Neuron (in vitro differentiated cells): ENCODE measurements at regions not wholly inside any gene's neighbourhood (a gene's known extent, or its start where the extent isn't known, plus 50 kb on each side); places are given as distances from the start of the nearest gene placed in this dataset.
A peak's percentile ranks its signal among the peaks of the same experiment; 100 is the strongest.

Experiments used
- H2AFZ ChIP-seq: one replicate; pipeline ENCODE4 v1.6.1; 2013; ENCODE audit warnings: low read depth, mild to moderate bottlenecking, inconsistent platforms, low read length, moderate library complexity
- H3K27me3 ChIP-seq: one replicate; pipeline ENCODE4 v1.6.1; 2013; ENCODE audit warnings: low read length; ENCODE audit not compliant: insufficient read depth
- H3K36me3 ChIP-seq: one replicate; pipeline ENCODE4 v1.6.1; 2013; ENCODE audit warnings: low read length; ENCODE audit not compliant: insufficient read depth
- H3K4me1 ChIP-seq: one replicate; pipeline ENCODE4 v1.6.1; 2013; ENCODE audit warnings: low read length; ENCODE audit not compliant: insufficient read depth
- H3K4me3 ChIP-seq: 2 replicates; pipeline ENCODE4 v1.5.1; 2013; ENCODE audit warnings: mild to moderate bottlenecking, low read length, moderate library complexity
- H3K9me3 ChIP-seq: one replicate; pipeline ENCODE4 v1.6.1; 2013; ENCODE audit warnings: low read length

GRCh38 chr19:56927294-56927693, 86.8 kb upstream of the PEG3 start:
- H3K36me3 ChIP-seq: no peaks in the 10 kb centered on the region
- peaks cover 12% of the 10 kb centered on the region for H3K4me1 ChIP-seq
- H3K4me3 ChIP-seq: no peak overlapping the region
- peaks cover 13% of the 10 kb centered on the region for H3K9me3 ChIP-seq
- H3K27me3 ChIP-seq: peaks cover 7% of the 10 kb centered on the region
- no peak overlapping the region for H2AFZ ChIP-seq

GRCh38 chr19:56927791-56928207, 87.3 kb upstream of the PEG3 start:
- Histone ChIP-seq H2AFZ (no peak overlapping the region), H3K27me3 (peaks cover 7% of the 10 kb centered on the region), H3K9me3 (peaks cover 13% of the 10 kb centered on the region), H3K4me3 (no peak overlapping the region), H3K4me1 (peaks cover 17% of the 10 kb centered on the region), H3K36me3 (no peaks in the 10 kb centered on the region)

GRCh38 chr19:56930647-56931535, 90.4 kb upstream of the PEG3 start:
- Histone ChIP-seq H3K27me3 (no peaks in the 10 kb centered on the region), H2AFZ (no peak overlapping the region), H3K4me1 (peaks cover 30% of the 10 kb centered on the region), H3K36me3 (no peaks in the 10 kb centered on the region), H3K9me3 (no peaks in the 10 kb centered on the region), H3K4me3 (no peak overlapping the region)

DNA sequence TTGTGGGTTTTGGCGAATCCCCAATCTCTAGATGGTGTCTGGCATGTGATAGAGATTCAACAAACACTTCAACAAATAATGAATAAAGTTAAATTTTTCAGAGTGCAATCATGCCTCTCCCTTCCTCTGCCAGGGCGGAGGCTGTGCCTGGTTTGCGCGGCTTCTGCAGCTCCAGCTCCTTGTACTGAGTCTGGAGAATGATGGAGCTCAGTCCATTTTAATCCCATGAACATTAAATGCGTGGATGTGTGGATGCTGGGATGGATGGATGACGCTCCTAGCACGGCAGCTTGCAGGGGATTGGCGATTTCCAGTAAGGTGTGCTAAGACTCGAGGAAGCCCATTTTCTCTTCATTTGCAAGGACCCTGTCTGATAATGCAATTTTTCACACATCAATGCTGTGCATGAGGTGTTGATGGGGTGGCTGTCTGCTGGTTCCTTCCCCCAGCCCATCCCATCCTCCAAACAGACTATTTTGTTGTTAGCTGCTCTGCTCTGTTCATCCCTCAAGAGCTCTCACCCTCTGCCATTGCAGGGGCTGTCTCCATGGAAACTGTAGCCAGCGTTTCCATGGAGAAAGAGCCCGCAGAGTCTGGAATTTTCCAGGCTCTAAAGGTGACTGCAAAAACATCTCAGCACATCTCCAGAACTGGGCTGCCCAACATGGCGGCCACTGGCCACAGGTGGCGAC, 92.6 kb upstream of the PEG3 start:
- no peak overlapping the region for H2AFZ ChIP-seq
- H3K4me1 ChIP-seq: peaks cover 21% of the 10 kb centered on the region
- H3K4me3 ChIP-seq: no peak overlapping the region
- no peaks in the 10 kb centered on the region for H3K36me3 ChIP-seq
- no peaks in the 10 kb centered on the region for H3K9me3 ChIP-seq
- no peaks in the 10 kb centered on the region for H3K27me3 ChIP-seq

- no peaks in the 10 kb centered on the region for H3K36me3 ChIP-seq
- no peaks in the 10 kb centered on the region for H3K27me3 ChIP-seq
- peaks cover 19% of the 10 kb centered on the region for H3K4me1 ChIP-seq
- H3K4me3 ChIP-seq: no peak overlapping the region
- no peaks in the 10 kb centered on the region for H3K9me3 ChIP-seq
- no peak overlapping the region for H2AFZ ChIP-seq
These were observed 94.0 kb upstream of the PEG3 start for GRCh38 chr19:56934438-56935090.

- no peaks in the 10 kb centered on the region for H3K36me3 ChIP-seq
These were observed 99.4 kb upstream of the PEG3 start for GRCh38 chr19:56939951-56940350.

DNA sequence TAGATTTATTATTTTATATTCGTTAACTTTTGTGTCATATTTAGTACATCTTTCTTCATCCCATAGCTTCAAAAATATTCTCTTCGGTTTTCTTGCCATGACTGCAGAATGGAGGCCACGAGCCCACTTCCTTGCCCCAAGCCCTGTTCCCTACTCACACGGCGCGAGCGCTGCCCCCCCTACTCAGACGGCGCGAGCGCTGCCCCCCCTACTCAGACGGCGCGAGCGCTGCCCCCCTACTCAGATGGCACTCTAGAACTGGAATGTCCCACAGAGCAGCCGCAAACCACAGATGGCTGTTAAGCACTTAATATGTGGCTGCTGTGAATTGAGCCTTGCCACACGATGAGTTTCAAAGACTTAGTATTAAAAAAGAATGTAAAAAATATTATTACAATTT, 102.2 kb upstream of the PEG3 start:
- H3K36me3 ChIP-seq: no peaks in the 10 kb centered on the region
- no peak overlapping the region for H2AFZ ChIP-seq
- no peak overlapping the region for H3K4me3 ChIP-seq
- peaks cover 2% of the 10 kb centered on the region for H3K9me3 ChIP-seq
- no peaks in the 10 kb centered on the region for H3K27me3 ChIP-seq
- H3K4me1 ChIP-seq: peaks cover 14% of the 10 kb centered on the region

More at GRCh38 chr19:56939951-56940350, 99.4 kb upstream of the PEG3 start:
- Histone ChIP-seq H3K9me3 (peaks cover 2% of the 10 kb centered on the region), H3K27me3 (no peaks in the 10 kb centered on the region), H3K4me1 (no peaks in the 10 kb centered on the region), H3K4me3 (no peak overlapping the region), H2AFZ (no peak overlapping the region)

- Histone ChIP-seq H3K9me3 (peaks cover 4% of the 10 kb centered on the region), H3K27me3 (no peaks in the 10 kb centered on the region)
These were observed 105.6 kb upstream of the PEG3 start for GRCh38 chr19:56946159-56946558.

DNA sequence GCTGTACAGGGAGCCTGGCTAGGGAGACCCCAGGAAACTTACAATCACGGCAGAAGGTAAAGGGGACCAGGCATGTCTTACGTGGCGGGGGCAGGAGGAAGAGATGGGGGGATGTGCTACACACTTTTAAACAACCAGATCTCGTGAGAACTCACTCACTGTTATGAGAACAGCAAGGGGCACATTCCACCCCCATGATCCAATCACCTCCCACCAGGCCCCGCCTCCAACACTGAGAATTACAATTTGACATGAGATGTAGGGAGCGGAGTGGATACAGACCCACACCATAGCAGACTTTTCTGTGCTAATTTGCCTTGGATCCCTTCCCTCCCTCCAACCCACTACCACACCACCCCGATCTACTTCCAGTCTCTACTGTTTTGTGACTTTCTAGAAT, 106.7 kb upstream of the PEG3 start:
- Histone ChIP-seq H3K9me3 (peaks cover 4% of the 10 kb centered on the region), H3K27me3 (no peaks in the 10 kb centered on the region), H3K36me3 (no peaks in the 10 kb centered on the region)

More at GRCh38 chr19:56946159-56946558, 105.6 kb upstream of the PEG3 start:
- H3K36me3 ChIP-seq: no peaks in the 10 kb centered on the region
- peak overlapping the region; percentile 48 for H2AFZ ChIP-seq
- peaks cover 14% of the 10 kb centered on the region for H3K4me1 ChIP-seq
- no peak overlapping the region for H3K4me3 ChIP-seq

GRCh38 chr19:56949626-56950025, 109.1 kb upstream of the PEG3 start:
- no peak overlapping the region for H3K4me3 ChIP-seq
- H3K9me3 ChIP-seq: peaks cover 4% of the 10 kb centered on the region
- H3K4me1 ChIP-seq: peaks cover 29% of the 10 kb centered on the region
- H3K27me3 ChIP-seq: no peaks in the 10 kb centered on the region
- H3K36me3 ChIP-seq: no peaks in the 10 kb centered on the region
- H2AFZ ChIP-seq: no peak overlapping the region

More for the DNA sequence above, 106.7 kb upstream of the PEG3 start:
- H3K4me1 ChIP-seq: peaks cover 14% of the 10 kb centered on the region
- no peak overlapping the region for H3K4me3 ChIP-seq
- H2AFZ ChIP-seq: no peak overlapping the region

- H3K4me1 ChIP-seq: peaks cover 17% of the 10 kb centered on the region
- no peaks in the 10 kb centered on the region for H3K36me3 ChIP-seq
- H3K9me3 ChIP-seq: peaks cover 4% of the 10 kb centered on the region
- H3K4me3 ChIP-seq: no peak overlapping the region
- H3K27me3 ChIP-seq: no peaks in the 10 kb centered on the region
- no peak overlapping the region for H2AFZ ChIP-seq
These were observed 111.1 kb upstream of the PEG3 start for GRCh38 chr19:56951672-56952071.

GRCh38 chr19:56953470-56953869, 112.9 kb upstream of the PEG3 start:
- Histone ChIP-seq H3K4me3 (no peak overlapping the region), H3K36me3 (no peaks in the 10 kb centered on the region), H2AFZ (no peak overlapping the region), H3K27me3 (no peaks in the 10 kb centered on the region), H3K4me1 (peaks cover 24% of the 10 kb centered on the region), H3K9me3 (peaks cover 4% of the 10 kb centered on the region)

DNA sequence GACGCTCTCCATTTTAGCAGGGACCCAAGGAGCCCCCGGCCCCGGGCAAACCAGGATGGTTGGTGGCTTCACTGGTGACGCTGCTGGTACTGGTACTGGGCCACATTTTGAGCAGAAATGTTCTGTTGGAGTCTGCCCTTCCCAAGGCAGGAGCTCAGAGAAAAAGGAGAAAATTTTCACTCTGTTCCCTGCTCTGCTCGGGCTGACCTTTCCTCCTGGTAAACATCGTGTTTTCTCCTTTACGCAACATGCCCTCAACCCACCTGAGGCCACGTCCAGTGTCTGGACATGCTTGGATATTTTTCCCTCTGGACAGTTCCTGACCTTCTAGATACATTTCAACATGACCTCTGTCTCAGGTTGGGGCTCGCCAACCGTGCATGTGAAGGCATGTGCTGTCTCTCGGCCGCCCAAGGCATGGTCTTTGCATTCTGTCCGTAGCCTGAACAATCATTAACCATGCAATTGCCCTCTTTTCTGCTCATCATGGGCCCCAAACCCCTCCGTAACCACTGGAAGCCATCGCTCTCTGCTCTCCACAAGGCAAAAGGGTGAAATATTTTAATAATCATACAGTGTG, 115.2 kb upstream of the PEG3 start:
- Histone ChIP-seq H3K4me3 (no peak overlapping the region), H3K4me1 (peaks cover 32% of the 10 kb centered on the region), H3K36me3 (no peaks in the 10 kb centered on the region), H2AFZ (no peak overlapping the region), H3K27me3 (no peaks in the 10 kb centered on the region), H3K9me3 (no peaks in the 10 kb centered on the region)
